ENCODE measurements at regions not wholly inside any gene's neighbourhood (a gene's known extent, or its start where the extent isn't known, plus 50 kb on each side); places are given as distances from the start of the nearest gene placed in this dataset.

DNA sequence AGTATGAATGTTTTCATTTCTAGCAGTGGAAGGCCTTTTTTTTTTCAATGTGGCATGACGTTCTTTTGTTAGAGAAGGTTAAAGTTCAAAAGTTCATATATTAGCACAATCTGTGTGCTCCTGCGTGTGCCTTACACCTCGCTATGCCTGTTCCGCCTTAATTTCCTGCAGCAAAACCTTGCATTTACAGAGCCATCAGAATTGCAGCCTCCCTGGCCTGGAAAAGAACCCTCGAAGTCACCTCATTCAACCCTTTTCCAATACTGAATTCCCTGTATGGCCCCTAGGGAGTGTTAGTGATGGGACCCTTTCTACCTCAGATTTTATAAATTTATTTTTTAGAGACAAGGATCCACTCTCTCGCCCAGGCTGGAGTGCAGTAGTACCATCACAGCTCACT, 103.5 kb upstream of the ZNF438 start:
- TF ChIP-seq BHLHE40 (IDR thresholded peaks at IDR 0.05; ENCODE audit: borderline replicate concordance) (no peak), L3MBTL2 (conservative IDR thresholded peaks at IDR 0.05) (no peak)
- TF ChIP-seq, protein P1, sequence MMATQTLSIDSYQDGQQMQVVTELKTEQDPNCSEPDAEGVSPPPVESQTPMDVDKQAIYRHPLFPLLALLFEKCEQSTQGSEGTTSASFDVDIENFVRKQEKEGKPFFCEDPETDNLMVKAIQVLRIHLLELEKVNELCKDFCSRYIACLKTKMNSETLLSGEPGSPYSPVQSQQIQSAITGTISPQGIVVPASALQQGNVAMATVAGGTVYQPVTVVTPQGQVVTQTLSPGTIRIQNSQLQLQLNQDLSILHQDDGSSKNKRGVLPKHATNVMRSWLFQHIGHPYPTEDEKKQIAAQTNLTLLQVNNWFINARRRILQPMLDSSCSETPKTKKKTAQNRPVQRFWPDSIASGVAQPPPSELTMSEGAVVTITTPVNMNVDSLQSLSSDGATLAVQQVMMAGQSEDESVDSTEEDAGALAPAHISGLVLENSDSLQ (IDR thresholded peaks at IDR 0.05): no peak

Data from HEK293T (cell line).